Fibroblast of peridontal ligament (primary cell): ENCODE measurements at regions not wholly inside any gene's neighbourhood (a gene's known extent, or its start where the extent isn't known, plus 50 kb on each side); places are given as distances from the start of the nearest gene placed in this dataset.
A peak's percentile ranks its signal among the peaks of the same experiment; 100 is the strongest.

Experiments
- DNase-seq: peaks from one replicate; pipeline ENCODE4 v3.0.0-alpha.2; 2010; ENCODE audit errors: extremely low read depth

- DNase-seq = no peak
These were observed 205.4 kb downstream of the TLE3 start for GRCh38 chr15:69892351-69892750.

GRCh38 chr15:69893086-69893485 lies 204.6 kb downstream of the TLE3 start:
- no peak for DNase-seq

- peak; percentile 30 for DNase-seq
These were observed 203.9 kb downstream of the TLE3 start for GRCh38 chr15:69893863-69894262.

DNA sequence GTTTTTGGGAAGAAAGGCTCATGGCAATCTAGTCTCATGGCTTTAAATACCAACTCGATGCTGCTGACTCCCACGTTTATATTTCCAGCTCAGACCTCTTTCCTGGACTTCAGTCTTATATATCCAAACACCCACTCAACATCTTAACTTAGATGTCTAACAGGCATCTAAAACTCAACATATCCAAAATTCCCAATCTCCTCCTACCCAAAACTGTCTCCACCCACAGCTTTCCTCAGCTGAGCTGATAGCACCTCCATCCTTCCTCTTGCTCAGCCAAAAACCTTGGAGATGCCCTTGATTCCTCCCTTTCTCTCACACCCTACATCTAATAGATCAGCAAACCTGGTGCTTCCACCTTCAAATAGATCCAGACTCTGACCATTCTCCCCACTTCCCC lies 202.5 kb downstream of the TLE3 start:
- DNase-seq = no peak

- no peak for DNase-seq
These were observed 201.1 kb downstream of the TLE3 start for GRCh38 chr15:69896606-69897005.

DNA sequence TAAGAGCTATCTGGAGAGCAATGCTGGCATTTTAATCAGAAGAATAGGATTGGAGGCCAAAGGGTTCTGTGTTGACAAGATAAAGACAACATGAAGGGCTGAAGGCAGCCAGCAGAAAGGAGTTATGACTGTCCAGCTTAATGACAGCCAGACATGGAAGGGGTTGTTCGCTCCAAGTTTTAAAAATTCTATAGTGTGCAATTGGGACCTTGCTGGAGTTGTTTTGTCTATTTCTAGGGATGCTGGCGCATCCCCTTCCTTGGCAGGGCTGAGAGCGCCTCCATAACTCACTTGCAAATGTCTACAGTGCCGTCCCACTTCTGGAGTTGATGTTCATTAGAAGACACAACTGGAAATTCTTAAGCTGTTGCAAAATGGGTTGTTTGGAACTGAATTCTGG lies 200.7 kb downstream of the TLE3 start:
- no peak for DNase-seq

DNA sequence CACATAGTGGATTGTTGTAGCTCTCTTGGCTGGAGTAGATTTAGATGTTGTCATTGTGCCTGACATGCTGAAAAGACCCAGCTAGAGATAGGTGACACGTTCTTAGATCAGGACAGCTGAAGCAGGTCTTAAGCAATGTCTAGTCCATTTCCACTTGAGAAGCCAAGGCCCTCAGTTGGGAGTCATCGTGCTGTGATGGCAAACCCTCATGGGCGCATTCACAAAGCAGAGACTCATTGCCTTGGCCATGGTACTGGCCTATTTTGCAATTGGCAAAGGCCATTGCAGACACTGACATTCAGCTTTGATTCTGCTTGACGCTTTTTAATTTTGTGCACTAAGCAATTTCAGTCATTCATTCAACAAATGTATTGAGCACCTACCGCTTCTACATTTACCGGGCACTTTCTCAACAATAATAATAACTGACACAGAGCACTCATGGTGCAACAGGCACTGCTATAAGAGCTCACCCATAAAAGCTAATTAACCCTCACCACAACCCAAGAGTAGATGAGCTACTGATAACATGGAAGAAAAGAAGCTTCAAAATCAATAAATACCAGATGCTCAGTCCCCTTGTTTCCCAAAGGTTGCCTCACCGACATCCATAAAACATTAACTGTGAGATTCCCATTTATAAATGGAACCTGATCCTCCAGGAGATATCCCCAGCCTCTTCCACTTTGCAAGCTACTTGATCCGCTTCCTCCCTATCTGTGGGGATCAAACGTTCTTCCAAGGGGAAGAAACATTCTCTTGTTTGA lies 200.1 kb downstream of the TLE3 start:
- no peak for DNase-seq

GRCh38 chr15:69898243-69898642 lies 199.5 kb downstream of the TLE3 start:
- no peak for DNase-seq

DNA sequence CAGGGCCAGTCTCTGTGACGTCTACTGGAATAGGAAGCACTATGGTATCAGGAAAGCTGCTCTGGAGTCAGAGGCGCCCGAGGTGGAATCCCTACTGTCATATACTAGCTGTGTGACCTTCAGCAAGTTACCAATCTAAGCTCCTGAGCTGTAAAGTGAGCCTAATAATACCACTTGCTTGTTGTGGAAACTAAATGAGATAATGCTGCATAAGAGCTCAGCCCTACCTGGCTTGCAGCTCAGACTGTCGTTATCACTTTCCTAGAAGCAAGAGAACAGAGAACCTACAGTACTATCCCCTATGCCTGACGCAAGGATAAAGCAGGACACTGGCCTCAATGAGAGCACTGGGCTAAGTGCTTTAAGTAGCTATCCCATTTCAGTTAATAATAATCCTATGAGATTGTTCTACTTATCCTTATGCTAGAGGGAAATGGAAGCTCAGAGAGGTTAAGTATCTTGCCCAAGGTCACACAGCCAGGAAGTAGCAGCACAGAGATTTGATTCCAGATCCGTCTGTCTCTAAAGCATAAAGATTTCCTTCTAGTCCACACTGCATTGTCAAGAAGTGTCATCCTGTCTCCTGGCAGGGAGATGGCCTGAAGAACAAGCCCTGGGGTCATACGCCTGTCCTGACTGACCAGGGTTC lies 195.2 kb downstream of the TLE3 start:
- no peak for DNase-seq

GRCh38 chr15:69903470-69904469 lies 193.9 kb downstream of the TLE3 start:
- DNase-seq = peak; percentile 16

DNA sequence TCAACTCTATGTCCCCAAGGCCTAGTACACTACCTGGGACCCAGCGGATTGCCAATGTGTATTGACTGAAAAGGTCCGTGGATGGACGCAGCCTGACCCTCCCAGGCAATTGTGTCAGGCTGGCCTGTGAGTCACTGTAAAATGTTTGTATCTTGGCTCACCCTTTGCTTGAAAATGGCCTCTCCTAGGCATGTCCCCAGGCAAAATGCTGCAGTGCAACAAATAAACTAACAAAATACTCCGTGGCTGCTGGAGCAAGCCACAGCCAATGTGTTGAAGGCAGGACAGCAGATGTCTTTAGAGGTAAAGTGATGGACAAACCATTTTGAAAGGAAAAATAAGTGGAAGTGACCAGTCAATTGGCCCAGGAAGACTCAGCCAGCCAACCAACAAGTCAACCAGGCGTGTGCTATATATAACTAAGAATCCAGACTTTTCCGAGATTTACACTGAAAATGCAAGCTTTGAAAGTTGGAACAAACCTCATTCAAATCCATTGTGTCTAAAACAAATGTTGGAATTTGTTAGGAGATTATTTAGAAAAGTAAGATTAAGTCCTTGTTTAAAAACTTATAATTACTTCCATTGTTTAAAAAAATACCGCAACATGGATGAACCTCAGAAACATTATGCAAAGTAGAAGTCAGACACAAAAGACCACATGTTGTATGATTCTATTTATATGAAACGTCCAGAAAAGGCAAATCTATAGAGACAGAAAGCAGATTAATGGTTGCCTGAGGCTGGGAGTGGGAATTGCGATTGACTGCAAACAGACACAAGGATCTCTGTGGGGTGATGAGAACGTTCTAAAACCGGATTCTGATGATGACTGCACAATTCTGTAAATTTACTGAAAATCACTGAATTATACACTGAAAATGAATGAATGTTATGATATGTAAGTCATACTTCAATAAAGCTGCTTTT lies 191.2 kb downstream of the TLE3 start:
- no peak for DNase-seq

DNA sequence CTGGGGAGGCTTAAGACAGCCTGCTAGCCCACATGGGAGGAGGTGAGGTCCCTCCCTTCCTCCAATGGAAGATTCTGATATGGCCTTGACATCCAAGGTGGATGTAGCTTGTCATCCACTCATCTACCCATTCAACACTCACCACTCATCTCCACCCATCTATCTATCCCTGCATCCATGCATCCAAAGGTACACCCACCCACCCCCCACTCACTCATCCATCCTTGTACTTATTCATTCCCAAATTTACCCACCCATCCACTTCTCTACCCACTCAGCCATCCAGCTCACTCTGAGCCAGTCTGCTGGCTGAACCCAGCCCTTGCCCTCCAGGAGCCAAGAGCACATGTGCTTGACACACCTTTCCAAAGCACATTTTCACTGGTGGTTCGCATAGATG lies 189.7 kb downstream of the TLE3 start:
- no peak for DNase-seq

DNA sequence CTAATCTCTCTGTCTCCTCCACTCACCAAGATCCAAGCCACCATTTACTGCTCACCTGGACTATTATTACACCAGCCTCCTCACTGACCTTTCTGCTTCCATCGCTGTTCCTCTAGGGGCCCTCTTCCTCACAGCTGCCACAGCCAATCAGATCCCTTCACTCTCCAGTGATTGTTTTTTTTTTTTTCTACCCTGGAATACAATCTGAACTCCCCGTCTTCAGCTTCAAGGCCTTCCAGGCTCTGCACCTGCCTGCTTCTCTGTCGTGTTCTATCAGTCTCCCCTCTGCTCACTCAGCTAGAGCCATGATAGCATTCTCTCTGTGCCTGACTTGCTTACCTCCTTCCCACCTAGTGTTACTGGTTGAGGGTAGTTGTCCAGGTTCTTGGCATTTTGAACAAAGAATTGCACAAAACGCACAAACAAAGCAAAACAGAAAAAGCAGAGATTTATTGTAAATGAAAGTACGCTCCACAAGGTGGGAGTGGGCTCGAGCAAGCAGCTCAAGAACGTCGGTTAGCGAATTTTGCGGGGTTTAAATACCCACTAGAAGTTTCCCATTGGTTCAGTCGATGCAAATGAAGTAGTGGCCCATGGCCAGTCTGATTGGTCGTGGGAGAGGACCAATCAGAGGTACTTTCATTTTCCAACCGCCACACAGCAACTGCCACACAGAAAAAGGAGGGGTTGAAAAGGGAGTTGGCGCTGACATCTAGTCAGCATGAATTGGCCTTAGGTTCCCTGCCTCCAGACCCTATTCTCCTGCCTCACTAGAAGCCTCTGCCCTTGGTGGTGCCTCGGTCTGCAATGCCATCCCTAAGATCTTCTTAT lies 188.9 kb downstream of the TLE3 start:
- DNase-seq = no peak

- no peak for DNase-seq
These were observed 187.8 kb downstream of the TLE3 start for GRCh38 chr15:69909719-69910444.

- DNase-seq = no peak
These were observed 187.2 kb downstream of the TLE3 start for GRCh38 chr15:69910514-69910913.

DNA sequence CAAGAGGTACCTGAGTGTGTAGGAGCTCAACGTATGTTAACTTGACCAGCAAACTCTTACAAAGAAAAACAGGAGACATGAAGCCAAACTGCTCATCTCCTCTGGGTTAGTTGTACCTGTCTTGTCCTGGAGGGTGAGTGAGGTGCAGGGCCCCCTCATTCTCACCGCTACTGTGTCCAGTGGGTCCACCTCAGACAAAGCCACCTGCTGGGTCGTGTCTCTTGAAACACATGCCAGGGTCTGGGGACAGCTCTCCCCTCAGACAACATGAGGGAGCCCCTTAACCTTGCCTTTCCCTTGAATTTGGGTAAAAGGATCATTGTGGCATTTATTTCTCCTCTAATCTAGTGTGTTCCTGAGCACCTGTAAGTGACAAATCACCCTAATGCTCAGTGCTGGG lies 185.6 kb downstream of the TLE3 start:
- DNase-seq = no peak

DNA sequence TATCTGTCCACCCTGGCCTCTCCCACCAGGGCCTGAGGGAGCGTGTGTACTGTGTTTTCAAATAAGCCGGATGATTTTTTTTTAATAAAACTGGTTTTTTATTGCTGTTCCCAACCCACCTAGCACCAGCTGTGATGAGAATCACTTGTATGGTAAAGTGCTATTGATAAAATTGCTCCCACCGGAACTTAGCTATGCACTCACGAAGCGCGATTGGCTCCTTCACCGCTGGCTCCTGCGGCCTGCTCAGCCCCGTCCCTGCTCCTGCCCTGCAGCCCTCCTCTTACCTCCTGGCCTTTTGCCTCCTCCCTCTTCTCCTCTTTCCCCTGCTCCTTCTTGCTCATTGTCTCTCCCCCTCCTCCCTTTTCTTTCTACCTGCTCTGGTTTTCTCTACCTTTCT lies 183.7 kb downstream of the TLE3 start:
- no peak for DNase-seq

GRCh38 chr15:69914960-69915359 lies 182.8 kb downstream of the TLE3 start:
- no peak for DNase-seq

GRCh38 chr15:69916169-69916785 lies 181.4 kb downstream of the TLE3 start:
- DNase-seq = no peak
